T-cell (primary cell): ENCODE measurements at regions not wholly inside any gene's neighbourhood (a gene's known extent, or its start where the extent isn't known, plus 50 kb on each side); places are given as distances from the start of the nearest gene placed in this dataset.

Experiments used
- ATAC-seq, 4 experiments: fragments of 200-7000 bp in 3 of 4; fragments of 150-1000 bp in 1 of 4; cut with Tn5 transposase; replicated peaks in 1 of 4; 1 replicate in 3 of 4; 2 replicates in 1 of 4; pipeline ENCODE4 v1.10.0; 2021; ENCODE audit warnings: moderate library complexity in 3 of 4, mild to moderate bottlenecking in 2 of 4, moderate number of reproducible peaks in 1 of 4
- CTCF ChIA-PET, 2 donors: fragments of 300-600 bp; sonication (Branson Sonifier 250); formaldehyde crosslinking; loops; one replicate each; lab custom pipeline; 2022; ENCODE audit warnings: antibody characterized with exemption in 2 of 2; lab: Charles Lee
- POLR2A ChIA-PET, 2 donors: fragments of 300-600 bp; sonication (Branson Sonifier 250); formaldehyde crosslinking; loops; one replicate each; lab custom pipeline; 2022; ENCODE audit warnings: antibody characterized with exemption in 2 of 2; lab: Charles Lee
- DNase-seq, 35 experiments: peaks; one replicate each; pipeline versions ENCODE4 v3.0.0 to v3.0.0-alpha.2; 2013 to 2023
- H3K27ac ChIP-seq: one replicate; pipeline ENCODE4 v1.5.1; 2013; ENCODE audit warnings: low read length
- H3K27me3 ChIP-seq, 2 experiments: replicated peaks in 1 of 2; 1 replicate in 1 of 2; 2 replicates in 1 of 2; pipeline versions ENCODE4 v1.6.1 to v1.7.0; 2013; ENCODE audit warnings: low read length in 1 of 2, mixed read lengths in 1 of 2; ENCODE audit not compliant: control insufficient read depth in 2 of 2, insufficient read depth in 2 of 2; ENCODE audit errors: extremely low read depth in 1 of 2
- H3K36me3 ChIP-seq, 2 donors: 1 replicate in 1 of 2; 2 replicates in 1 of 2; pipeline versions ENCODE4 v1.6.1 to v1.7.0; 2013; ENCODE audit warnings: low read length in 1 of 2; ENCODE audit not compliant: control insufficient read depth in 2 of 2, insufficient read depth in 1 of 2; ENCODE audit errors: extremely low read depth in 1 of 2
- H3K4me1 ChIP-seq, 2 experiments: 1 replicate in 1 of 2; 2 replicates in 1 of 2; pipeline versions ENCODE4 v1.6.1 to v1.7.0; 2013; ENCODE audit warnings: low read length in 2 of 2, mixed read lengths in 1 of 2; ENCODE audit not compliant: insufficient read depth in 2 of 2, control insufficient read depth in 1 of 2; ENCODE audit errors: extremely low read depth in 1 of 2
- H3K4me3 ChIP-seq, 2 donors: 1 replicate in 1 of 2; 2 replicates in 1 of 2; pipeline versions ENCODE4 v1.5.1 to v1.7.0; 2013; ENCODE audit warnings: mild to moderate bottlenecking in 2 of 2, low read length in 1 of 2, moderate library complexity in 1 of 2; ENCODE audit not compliant: control insufficient read depth in 1 of 2; ENCODE audit errors: extremely low read depth in 1 of 2
- H3K9me3 ChIP-seq: 2 replicates; pipeline ENCODE4 v1.7.0; 2013
- H3K27ac Mint-ChIP-seq, 2 donors: one replicate each; pipeline ENCODE4 v1.8.0; 2020 to 2021; ENCODE audit warnings: mild to moderate bottlenecking in 2 of 2, mixed read lengths in 2 of 2
- H3K27me3 Mint-ChIP-seq, 2 donors: one replicate each; pipeline ENCODE4 v1.8.0; 2021 to 2022; ENCODE audit warnings: mixed read lengths in 2 of 2
- H3K36me3 Mint-ChIP-seq: one replicate; pipeline ENCODE4 v1.8.0; 2021; ENCODE audit warnings: mixed read lengths
- H3K4me1 Mint-ChIP-seq, 3 donors: one replicate each; pipeline ENCODE4 v1.8.0; 2020 to 2022; ENCODE audit warnings: mixed read lengths in 3 of 3, mild to moderate bottlenecking in 1 of 3
- H3K4me3 Mint-ChIP-seq, 3 donors: one replicate each; pipeline ENCODE4 v1.8.0; 2020 to 2022; ENCODE audit warnings: mild to moderate bottlenecking in 3 of 3, mixed read lengths in 3 of 3, moderate library complexity in 3 of 3
- H3K9me3 Mint-ChIP-seq, 3 donors: one replicate each; pipeline ENCODE4 v1.8.0; 2020 to 2022; ENCODE audit warnings: mixed read lengths in 3 of 3
- WGBS: methylation state at CpG from one replicate; pipeline ENCODE4 v1.1.5; 2013; ENCODE audit warnings: missing lambda C conversion rate; ENCODE audit not compliant: insufficient coverage; 5-methylcytosine and 5-hydroxymethylcytosine counted together

DNA sequence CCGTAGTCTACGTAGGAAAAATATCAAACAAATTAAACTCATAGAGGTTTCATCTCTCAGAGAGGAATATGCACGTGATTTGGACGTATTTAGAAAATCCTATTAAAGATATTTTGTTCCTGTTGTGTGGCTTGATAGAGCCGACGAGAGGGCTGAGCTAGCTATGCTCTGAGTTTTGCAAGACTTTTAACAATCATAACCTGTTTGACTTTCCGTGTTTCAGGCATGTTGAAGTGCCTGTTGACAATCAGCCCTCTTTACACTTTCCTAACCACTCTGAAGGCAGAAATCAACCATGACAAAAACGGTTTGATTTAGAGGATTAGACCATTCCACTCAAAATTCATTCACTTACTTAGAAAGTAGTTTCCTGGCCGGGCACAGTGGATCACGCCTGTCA, 297.3 kb downstream of the ASMT start:
- POLR2A ChIA-PET: no interaction called here
- no peak overlapping the region for H3K4me3 Mint-ChIP-seq
- no peaks in the 10 kb centered on the region for H3K4me1 ChIP-seq
- no peaks in the 10 kb centered on the region for H3K36me3 Mint-ChIP-seq
- 69% methylated on average over 2 of the region's 10 CpGs for WGBS
- H3K36me3 ChIP-seq: no peaks in the 10 kb centered on the region
- H3K27ac Mint-ChIP-seq: no peak overlapping the region
- ATAC-seq (no peak), DNase-seq (no peak)
- CTCF ChIA-PET: no interaction called here
- H3K9me3 ChIP-seq: no peaks in the 10 kb centered on the region
- peaks cover 2 to 9% (median 4%) of the 10 kb centered on the region in 3 donors for H3K9me3 Mint-ChIP-seq
- peaks cover 0 to 6% (median 0%) of the 10 kb centered on the region in 3 donors for H3K4me1 Mint-ChIP-seq
- no peak overlapping the region for H3K4me3 ChIP-seq
- peaks cover 0 to 12% of the 10 kb centered on the region in 2 experiments for H3K27me3 ChIP-seq
- H3K27me3 Mint-ChIP-seq: peaks cover 8 to 21% of the 10 kb centered on the region in 2 donors
- no peak overlapping the region for H3K27ac ChIP-seq

DNA sequence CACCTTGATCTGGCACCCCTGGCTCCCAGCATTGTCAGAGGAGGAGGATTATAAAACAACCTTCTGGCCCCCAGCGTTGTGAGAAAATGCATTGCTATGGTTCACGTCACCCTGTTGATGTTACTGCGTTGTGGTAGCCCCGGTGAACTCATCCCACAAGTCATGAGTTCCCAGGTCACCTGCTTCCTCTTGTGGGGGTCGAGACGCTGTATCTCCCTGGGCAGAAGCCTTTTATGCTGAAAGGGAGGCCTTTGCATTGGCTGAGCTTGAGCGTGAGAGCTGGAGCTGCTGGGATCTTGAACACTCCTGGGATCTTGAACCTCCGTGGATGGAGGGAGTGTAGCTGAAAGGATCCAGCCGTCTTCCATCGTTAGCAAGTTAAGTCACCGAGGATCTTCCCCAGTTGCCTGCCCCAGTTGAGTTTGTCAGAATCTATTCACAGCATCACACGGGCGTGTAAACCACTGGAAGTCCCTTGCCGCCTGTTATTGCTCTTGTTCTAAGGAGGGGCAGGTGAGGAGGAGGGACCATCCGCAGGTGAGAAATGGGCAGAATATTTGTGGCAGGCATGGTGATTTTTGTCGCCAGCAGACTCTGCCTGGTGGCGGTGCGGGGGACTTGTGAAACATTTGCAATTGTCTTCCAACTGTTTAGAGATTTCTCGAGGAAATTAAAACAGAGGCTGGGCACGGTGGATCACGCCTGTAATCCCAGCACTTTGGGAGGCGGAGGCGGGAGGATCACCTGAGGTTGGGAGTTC, 299.9 kb downstream of the ASMT start:
- no peaks in the 10 kb centered on the region for H3K4me1 ChIP-seq
- CTCF ChIA-PET: no interaction called here
- peaks cover 0 to 16% of the 10 kb centered on the region in 2 experiments for H3K27me3 ChIP-seq
- 51% methylated on average over 16 of the region's 23 CpGs for WGBS
- no peak for DNase-seq
- H3K4me1 Mint-ChIP-seq: peaks cover 0 to 4% (median 0%) of the 10 kb centered on the region in 3 donors
- peaks cover 8 to 18% of the 10 kb centered on the region in 2 donors for H3K27me3 Mint-ChIP-seq
- no peak overlapping the region for H3K27ac ChIP-seq
- H3K4me3 ChIP-seq: no peak overlapping the region
- H3K9me3 ChIP-seq: no peaks in the 10 kb centered on the region
- H3K36me3 ChIP-seq: no peaks in the 10 kb centered on the region
- no peak for ATAC-seq
- POLR2A ChIA-PET: no interaction called here
- no peak overlapping the region for H3K27ac Mint-ChIP-seq
- H3K4me3 Mint-ChIP-seq: no peak overlapping the region
- peaks cover 0 to 9% (median 0%) of the 10 kb centered on the region in 3 donors for H3K9me3 Mint-ChIP-seq
- no peaks in the 10 kb centered on the region for H3K36me3 Mint-ChIP-seq

DNA sequence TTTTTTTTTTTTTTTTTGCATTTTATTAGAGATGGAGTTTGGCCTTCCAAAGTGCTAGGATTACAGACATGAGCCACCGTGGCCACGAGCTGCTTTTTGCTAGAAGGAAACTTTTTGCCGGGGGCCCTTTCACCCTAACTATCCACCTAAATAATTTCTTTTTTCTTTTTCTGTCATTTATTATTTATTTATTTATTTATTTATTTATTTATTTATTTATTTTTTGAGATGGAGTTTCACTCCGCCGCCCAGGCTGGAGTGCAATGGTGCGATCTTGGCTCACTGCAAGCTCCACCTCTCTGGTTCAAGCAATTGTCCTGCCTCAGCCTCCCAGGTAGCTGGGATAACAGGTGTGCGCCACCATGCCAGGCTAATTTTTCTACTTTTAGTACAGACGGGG, 303.9 kb downstream of the ASMT start:
- H3K9me3 ChIP-seq: no peaks in the 10 kb centered on the region
- no peak for DNase-seq
- ATAC-seq: no peak
- H3K36me3 ChIP-seq: no peaks in the 10 kb centered on the region
- Mint-ChIP-seq H3K36me3 (no peaks in the 10 kb centered on the region), H3K27ac (no peak overlapping the region), H3K4me3 (no peak overlapping the region), H3K9me3 (peaks cover 0 to 3% (median 0%) of the 10 kb centered on the region in 3 donors), H3K4me1 (no peaks in the 10 kb centered on the region), H3K27me3 (peaks cover 0 to 6% of the 10 kb centered on the region in 2 donors)
- no peak overlapping the region for H3K27ac ChIP-seq
- no peaks in the 10 kb centered on the region for H3K4me1 ChIP-seq
- POLR2A ChIA-PET: no interaction called here
- peaks cover 0 to 12% of the 10 kb centered on the region in 2 experiments for H3K27me3 ChIP-seq
- CTCF ChIA-PET: no interaction called here
- WGBS: 100% methylated on average over 3 of the region's 8 CpGs
- H3K4me3 ChIP-seq: no peak overlapping the region

GRCh38 chrX:1925053-1925481, 310.2 kb downstream of the ASMT start:
- Mint-ChIP-seq H3K4me1 (peaks cover 2 to 7% (median 5%) of the 10 kb centered on the region in 3 donors), H3K36me3 (no peaks in the 10 kb centered on the region), H3K27me3 (peaks cover 5 to 7% of the 10 kb centered on the region in 2 donors), H3K27ac (no peak overlapping the region), H3K9me3 (no peaks in the 10 kb centered on the region), H3K4me3 (no peak overlapping the region)
- ChIA-PET CTCF (no interaction called here), POLR2A (no interaction called here)
- no peaks in the 10 kb centered on the region for H3K4me1 ChIP-seq
- no peak overlapping the region for H3K4me3 ChIP-seq
- peaks cover 0 to 7% of the 10 kb centered on the region in 2 experiments for H3K27me3 ChIP-seq
- no peak for ATAC-seq
- no peaks in the 10 kb centered on the region for H3K36me3 ChIP-seq
- no peak for DNase-seq
- 17% methylated on average over 13 of the region's 20 CpGs for WGBS
- no peaks in the 10 kb centered on the region for H3K9me3 ChIP-seq
- no peak overlapping the region for H3K27ac ChIP-seq

DNA sequence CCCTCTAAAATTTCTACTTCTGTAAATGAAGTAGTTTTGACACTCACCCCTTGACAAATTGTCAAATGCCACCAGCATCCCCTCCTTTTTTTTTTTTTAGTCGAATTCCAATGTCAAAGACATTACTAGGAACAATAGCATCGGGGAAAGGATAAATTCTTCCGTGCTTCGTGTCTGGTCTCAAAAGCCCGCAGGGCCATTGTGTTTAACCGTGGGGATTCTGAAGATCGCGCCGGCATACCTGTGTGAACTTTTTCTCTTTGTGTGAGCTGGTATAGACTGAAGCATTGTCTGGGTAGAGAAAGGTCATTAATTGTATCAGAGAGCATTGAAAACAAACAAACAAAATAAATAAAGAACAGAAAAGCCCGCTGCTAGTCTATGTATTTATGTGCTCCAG, 313.9 kb downstream of the ASMT start:
- ChIA-PET CTCF (no interaction called here), POLR2A (no interaction called here)
- no peak overlapping the region for H3K27ac Mint-ChIP-seq
- H3K4me1 Mint-ChIP-seq: peaks cover 2 to 7% (median 5%) of the 10 kb centered on the region in 3 donors
- Histone ChIP-seq H3K4me1 (no peaks in the 10 kb centered on the region), H3K36me3 (no peaks in the 10 kb centered on the region), H3K9me3 (no peaks in the 10 kb centered on the region), H3K27me3 (peaks cover 0 to 7% of the 10 kb centered on the region in 2 experiments), H3K4me3 (no peak overlapping the region), H3K27ac (no peak overlapping the region)
- ATAC-seq (no peak), DNase-seq (no peak)
- no peaks in the 10 kb centered on the region for H3K9me3 Mint-ChIP-seq
- H3K4me3 Mint-ChIP-seq: no peak overlapping the region
- peaks cover 5 to 9% of the 10 kb centered on the region in 2 donors for H3K27me3 Mint-ChIP-seq
- H3K36me3 Mint-ChIP-seq: no peaks in the 10 kb centered on the region
- WGBS: no CpG with 5 or more reads among the region's 10 CpGs

DNA sequence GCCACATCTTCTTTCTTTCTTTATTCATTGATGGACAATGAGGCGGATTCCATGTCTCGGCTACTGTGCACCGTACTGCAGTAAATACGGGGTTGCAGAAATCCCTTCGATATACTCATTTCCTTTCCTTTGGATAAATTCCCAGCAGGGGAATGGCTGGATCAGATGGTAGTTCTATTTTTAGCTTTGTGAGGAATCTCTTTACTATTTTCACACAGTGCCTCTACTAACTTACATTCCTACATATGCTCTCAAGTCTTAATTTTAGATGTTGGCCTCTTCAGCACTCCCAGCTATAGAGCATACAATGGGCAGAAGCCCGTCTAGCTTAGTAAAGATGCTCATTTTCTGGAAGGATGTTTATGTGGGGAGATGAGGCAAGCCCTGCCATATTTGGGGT, 317.4 kb downstream of the ASMT start:
- no peaks in the 10 kb centered on the region for H3K36me3 Mint-ChIP-seq
- Histone ChIP-seq H3K27me3 (no peaks in the 10 kb centered on the region), H3K36me3 (no peaks in the 10 kb centered on the region), H3K4me3 (no peak overlapping the region), H3K9me3 (no peaks in the 10 kb centered on the region), H3K27ac (no peak overlapping the region), H3K4me1 (no peaks in the 10 kb centered on the region)
- no peak for ATAC-seq
- CTCF ChIA-PET: no interaction called here
- H3K27me3 Mint-ChIP-seq: peaks cover 0 to 7% of the 10 kb centered on the region in 2 donors
- no peaks in the 10 kb centered on the region for H3K9me3 Mint-ChIP-seq
- H3K4me3 Mint-ChIP-seq: no peak overlapping the region
- DNase-seq: no peak
- H3K4me1 Mint-ChIP-seq: no peaks in the 10 kb centered on the region
- WGBS: no CpG with 5 or more reads among the region's 6 CpGs
- H3K27ac Mint-ChIP-seq: no peak overlapping the region
- POLR2A ChIA-PET: no interaction called here
